ENCODE measurements at regions not wholly inside any gene's neighbourhood (a gene's known extent, or its start where the extent isn't known, plus 50 kb on each side); places are given as distances from the start of the nearest gene placed in this dataset.

DNA sequence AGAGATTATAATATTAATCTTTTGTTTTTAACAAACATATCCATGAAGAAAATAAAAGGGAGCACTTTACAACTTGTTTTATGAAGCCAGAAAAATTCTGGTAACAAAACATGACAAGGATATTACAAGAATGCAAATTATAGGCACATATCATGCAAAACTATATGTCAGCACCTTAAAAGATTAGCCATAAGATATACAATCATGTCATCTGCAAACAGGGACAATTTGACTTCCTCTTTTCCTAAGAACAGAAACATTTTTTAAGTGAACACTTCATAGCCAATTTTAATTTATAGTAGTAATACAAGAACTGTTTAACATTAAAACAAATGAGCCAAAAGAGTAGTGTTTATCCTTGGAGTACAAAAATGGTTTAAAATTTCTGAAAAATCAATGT is 916.5 kb upstream of the CNTN5 start:
- no peak for DNase-seq (ENCODE audit: low read depth, low spot score)

- DNase-seq (ENCODE audit: low read depth, low spot score): no peak
Measured at GRCh38 chr11:98107736-98108135, 913.0 kb upstream of the CNTN5 start.

DNA sequence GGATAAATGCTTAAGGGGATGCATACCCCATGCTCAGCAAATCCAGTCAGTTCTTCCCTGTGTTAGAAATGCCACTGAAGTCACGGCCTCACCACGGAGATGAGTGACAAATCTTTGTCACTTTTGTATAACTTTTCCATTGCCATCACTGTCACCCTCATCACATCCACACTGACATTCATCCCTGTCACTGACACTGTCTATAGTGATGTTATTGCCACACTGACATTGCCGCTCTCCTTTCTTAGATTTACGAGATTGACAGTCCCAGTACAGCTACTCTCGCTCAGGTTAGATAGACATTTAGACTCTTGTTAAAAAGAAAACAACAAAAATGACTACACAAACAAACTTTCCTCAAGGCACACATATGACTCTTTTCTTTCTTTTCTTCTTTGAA is 910.7 kb upstream of the CNTN5 start:
- DNase-seq (ENCODE audit: low read depth, low spot score): no peak

- DNase-seq (ENCODE audit: low read depth, low spot score): no peak
Measured at GRCh38 chr11:98115873-98116272, 904.9 kb upstream of the CNTN5 start.

GRCh38 chr11:98130117-98130625 is 890.6 kb upstream of the CNTN5 start:
- no peak for DNase-seq (ENCODE audit: low read depth, low spot score)

DNA sequence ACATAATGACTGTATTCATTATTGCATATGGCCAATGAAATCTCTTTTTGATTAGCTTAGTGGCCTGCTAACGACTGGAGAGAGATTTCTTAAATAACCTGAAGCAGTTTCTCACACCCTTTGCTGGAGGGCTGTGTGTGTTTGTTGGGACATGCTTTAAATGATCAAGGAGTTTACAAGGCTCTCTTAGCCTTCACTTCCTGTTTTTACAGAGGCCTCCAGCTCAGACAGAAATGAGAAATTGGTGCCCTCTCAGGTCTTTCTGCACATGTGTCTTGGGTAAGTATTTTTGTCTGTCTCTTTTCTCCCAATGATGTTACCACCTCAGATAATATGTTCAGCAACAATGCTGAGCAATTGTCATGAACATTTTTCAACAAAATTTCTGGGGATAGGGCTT is 884.4 kb upstream of the CNTN5 start:
- DNase-seq (ENCODE audit: low read depth, low spot score): no peak

GRCh38 chr11:98137437-98137836 is 883.3 kb upstream of the CNTN5 start:
- DNase-seq (ENCODE audit: low read depth, low spot score): no peak

DNA sequence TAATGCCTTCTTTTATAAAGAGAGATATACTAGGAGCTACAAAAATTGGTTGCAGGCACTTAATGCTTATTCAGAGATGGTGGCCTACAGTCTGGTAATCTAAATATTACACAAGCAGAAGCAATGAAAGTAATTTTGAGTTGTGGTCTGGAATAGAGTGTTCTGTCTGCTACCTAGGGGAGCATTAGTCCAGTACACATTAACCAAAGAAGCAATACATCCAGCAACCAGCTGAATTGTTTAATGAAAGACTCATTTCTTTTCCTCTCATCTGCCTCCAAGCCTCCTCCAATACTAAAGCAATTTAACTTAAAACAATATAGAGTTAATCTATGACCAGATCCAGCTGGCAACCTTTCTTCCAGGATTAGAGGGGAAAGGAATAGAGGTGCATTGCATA is 877.1 kb upstream of the CNTN5 start:
- DNase-seq (ENCODE audit: low read depth, low spot score): no peak

- no peak for DNase-seq (ENCODE audit: low read depth, low spot score)
Measured at GRCh38 chr11:98153752-98154151, 867.0 kb upstream of the CNTN5 start.

DNA sequence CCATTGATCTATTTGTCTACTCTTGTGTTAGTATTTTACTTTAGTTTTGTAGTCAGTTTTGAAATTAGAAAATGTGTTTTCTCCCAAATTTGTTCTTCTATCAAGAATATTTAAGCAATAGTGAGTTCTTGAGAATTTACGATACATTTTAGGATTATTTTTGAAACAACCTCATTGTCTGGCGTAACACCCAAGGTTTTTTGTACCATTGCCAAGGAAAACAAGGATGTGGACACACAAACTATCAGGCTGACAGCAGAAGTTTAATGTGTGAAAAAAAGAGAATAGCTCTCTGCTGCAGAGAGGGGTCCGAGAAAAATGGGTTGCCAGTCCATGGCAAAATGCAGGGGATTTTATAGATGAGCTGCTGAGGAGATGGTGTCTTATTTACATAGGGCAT is 865.1 kb upstream of the CNTN5 start:
- no peak for DNase-seq (ENCODE audit: low read depth, low spot score)

- no peak for DNase-seq (ENCODE audit: low read depth, low spot score)
Measured at GRCh38 chr11:98177925-98178324, 842.8 kb upstream of the CNTN5 start.

DNA sequence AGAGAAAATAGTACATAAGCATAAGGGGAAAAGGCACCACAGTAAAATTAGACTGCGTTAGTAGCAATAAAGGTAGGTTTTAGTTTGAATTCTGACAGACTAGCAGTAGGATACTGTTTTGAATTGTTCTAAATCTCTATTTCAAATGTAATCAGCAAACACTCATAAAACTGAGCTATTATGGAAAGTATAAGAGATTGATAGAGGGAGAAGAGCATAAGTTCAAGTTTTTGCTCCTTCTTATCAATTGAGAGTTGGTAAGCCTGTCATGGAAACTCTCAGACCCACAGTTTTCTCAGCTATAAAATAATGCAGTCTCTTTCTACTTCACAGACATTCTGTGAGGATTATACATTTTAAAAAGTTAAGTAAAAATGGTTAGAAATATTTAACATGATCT is 840.2 kb upstream of the CNTN5 start:
- no peak for DNase-seq (ENCODE audit: low read depth, low spot score)

DNA sequence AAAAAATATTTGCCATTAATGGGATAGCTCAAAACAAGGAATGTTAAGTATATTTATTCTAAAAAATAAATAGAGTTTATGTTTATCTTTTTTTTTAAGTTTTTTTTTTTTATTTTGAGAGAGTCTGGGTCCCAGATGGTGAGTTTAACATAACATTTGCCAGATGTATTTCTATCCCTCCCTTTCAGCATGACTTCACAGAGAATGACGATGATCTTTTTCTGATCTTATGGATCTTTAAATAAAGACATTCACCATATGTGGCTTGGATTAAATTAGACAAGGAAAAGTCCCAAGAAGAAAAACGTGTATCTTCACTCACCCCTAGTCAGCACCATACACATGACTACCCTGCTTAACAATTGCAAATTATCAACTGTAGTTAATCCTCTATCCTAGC is 839.8 kb upstream of the CNTN5 start:
- no peak for DNase-seq (ENCODE audit: low read depth, low spot score)

DNA sequence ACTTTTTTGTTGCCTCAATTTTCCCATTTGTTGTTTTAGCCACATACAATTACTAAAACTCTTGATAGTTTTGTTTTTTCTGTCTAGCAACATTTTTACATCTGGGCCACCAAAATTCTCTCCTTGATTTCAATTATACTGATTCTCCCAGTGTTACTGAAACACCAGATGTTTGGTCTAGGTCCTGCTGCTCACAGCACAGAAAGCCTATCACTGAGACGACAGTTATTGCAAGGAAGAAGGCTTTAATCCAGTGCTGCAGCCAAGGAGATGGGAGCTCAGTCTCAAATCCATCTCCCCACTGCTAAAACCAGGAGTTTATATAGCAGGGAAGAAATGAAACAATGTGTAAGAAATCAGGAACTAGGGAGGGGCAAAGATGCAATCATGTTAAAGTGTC is 837.7 kb upstream of the CNTN5 start:
- DNase-seq (ENCODE audit: low read depth, low spot score): no peak

DNA sequence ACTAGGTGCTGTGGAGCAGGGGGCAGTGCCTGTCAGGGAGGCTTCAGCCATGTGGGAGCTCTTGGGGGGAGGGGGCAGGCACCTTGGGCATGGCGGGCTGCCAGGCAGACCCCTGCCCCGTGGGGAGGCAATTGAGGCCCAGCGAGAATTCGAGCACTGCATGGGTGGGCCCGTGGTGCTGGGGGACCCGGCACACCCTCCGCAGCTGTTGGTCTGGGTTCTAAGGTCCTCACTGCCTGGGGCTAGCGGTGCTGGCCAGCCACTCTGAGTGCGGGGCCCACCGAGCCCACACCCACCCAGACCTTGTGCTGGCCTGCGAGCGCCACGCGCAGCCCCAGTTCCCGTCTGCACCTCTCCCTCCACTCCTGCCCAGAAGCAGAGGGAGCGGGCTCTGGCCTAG is 835.5 kb upstream of the CNTN5 start:
- no peak for DNase-seq (ENCODE audit: low read depth, low spot score)

DNA sequence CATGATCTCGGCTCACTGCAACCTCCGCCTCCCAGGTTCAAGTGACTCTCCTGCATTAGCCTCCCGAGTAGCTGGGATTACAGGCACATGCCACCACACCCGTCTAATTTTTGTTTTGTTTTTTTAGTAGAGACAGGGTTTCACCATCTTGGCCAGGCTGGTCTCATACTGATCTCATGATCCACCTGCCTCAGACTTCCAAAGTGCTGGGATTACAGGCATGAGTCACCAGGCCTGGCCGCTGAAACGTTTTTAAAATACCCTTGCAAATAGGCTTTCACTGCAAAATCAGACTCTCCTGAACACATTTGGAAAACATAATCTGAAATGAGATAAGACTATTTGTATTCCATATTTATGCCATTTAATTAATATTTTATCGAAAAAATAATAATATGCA is 826.1 kb upstream of the CNTN5 start:
- no peak for DNase-seq (ENCODE audit: low read depth, low spot score)

DNA sequence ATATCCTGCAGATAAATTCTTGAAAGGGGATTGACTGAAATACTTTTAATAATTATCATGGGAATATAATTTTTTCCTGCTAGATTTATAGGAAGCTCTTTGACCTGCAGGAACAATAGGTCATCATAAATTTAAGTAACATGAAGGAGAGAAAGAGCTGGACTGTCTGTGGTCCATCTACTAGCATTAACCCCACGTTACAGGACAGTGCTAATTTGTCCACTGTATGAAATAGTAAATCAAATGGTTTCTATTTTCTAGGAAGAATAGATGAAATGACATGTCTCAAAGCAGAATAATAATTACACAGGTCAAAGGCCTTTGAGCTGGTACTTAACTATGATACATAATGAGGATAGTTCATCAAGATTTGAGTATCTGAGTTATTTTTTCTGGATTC is 825.4 kb upstream of the CNTN5 start:
- DNase-seq (ENCODE audit: low read depth, low spot score): no peak

- no peak for DNase-seq (ENCODE audit: low read depth, low spot score)
Measured at GRCh38 chr11:98207086-98207485, 813.7 kb upstream of the CNTN5 start.

DNA sequence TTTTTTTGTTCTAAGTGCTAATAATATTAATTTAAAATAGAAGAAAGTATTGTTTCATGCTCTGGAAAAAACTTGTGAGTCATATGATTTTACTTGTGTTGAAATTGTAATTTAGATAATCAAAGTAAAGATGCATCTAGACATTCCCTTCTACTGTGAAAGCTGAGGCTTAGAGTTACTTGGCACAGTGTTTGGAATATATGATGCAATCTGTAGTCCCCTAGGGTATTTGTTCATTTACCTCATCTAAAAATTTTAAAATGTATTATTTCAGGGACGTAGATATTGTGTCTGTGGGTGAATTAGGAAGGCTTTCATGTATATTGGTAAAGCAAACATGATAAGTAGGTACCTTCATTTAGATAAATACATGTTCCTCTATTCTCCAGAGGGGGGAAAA is 793.5 kb upstream of the CNTN5 start:
- no peak for DNase-seq (ENCODE audit: low read depth, low spot score)

DNA sequence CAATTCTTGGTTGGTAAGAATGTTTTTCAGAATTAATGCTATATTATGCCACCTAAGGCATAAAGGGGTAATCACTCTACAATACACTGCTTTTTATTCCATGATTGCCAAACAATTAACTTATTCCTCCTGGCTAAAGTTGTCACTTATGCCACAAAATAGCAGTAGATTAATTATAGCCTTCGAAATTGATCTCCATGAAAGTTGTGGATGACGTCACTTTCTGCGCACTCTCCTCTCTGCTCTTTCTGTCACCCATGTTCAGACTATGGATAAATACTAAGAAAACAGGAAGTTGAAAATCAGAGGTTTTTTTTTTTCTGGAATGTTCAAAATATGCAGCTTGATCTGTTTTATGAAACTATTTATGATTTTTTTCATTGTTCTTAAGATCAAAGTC is 790.1 kb upstream of the CNTN5 start:
- DNase-seq (ENCODE audit: low read depth, low spot score): no peak

GRCh38 chr11:98234698-98235097 is 786.1 kb upstream of the CNTN5 start:
- no peak for DNase-seq (ENCODE audit: low read depth, low spot score)

GRCh38 chr11:98243897-98244296 is 776.9 kb upstream of the CNTN5 start:
- no peak for DNase-seq (ENCODE audit: low read depth, low spot score)

DNA sequence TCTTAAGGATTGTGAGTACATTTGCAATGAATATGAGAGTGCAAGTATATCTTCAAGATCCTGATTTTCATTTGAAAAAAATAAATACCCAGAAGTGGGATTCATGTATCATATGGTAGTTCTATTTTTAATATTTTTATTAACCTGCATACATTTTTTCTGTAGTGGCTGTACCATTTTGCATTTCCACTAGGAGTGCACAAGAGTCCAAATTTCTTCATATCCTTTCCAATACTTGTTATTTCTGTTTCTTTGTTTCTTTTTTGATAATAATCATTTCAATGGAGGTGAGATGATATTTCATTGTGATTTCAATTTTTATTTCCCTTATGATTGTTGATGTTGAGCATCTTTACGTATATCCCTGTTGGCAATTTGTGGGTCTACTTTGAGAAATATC is 759.8 kb upstream of the CNTN5 start:
- DNase-seq (ENCODE audit: low read depth, low spot score): no peak

GRCh38 chr11:98277251-98277912 is 743.4 kb upstream of the CNTN5 start:
- DNase-seq (ENCODE audit: low read depth, low spot score): no peak
